ENCODE measurements at regions not wholly inside any gene's neighbourhood (a gene's known extent, or its start where the extent isn't known, plus 50 kb on each side); places are given as distances from the start of the nearest gene placed in this dataset.

DNA sequence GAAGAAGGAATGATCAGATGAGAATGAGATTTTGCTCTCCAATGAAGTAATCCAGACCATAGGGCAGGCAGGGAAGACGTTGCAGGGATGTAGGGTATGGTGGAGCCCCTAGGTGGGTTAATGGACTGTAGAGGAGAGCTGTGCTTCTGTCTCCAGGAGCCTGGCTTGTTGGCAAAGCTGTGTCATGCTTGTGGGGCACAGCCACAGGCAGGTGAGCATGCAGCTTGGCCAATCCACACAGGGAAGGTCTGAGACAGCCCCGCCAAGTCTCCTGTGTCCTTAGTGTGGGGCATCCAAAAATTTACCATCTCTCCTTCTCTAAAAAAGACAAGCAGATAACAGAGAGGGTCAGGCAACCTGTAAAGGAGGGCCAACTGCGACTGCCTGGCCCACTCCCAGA is 71.4 kb upstream of the FLT1 start:
- TF ChIP-seq EZH2phosphoT487 (IDR thresholded peaks at IDR 0.05; ENCODE audit: insufficient read depth, low read depth): no peak
- TF ChIP-seq EZH2 (IDR thresholded peaks at IDR 0.05; ENCODE audit: insufficient read depth, poor library complexity, severe bottlenecking): no peak
